Activated T-cell treated with anti-CD3 and anti-CD28 coated beads, Interleukin-2, amount 50 U/mL, for 24 hours (primary cell): ENCODE measurements at regions not wholly inside any gene's neighbourhood (a gene's known extent, or its start where the extent isn't known, plus 50 kb on each side); places are given as distances from the start of the nearest gene placed in this dataset.
"Not testable (repeated sequence)": the region's sequence is repeated elsewhere in the genome, so short reads cannot be mapped to it uniquely, and the experiment has no call there.

ENCODE experiments used
- DNase-seq: peaks from one replicate; pipeline ENCODE4 v3.0.0-alpha.2; 2020
- H3K27ac Mint-ChIP-seq: 2 replicates; pipeline ENCODE4 v1.8.0; 2020; ENCODE audit warnings: mild to moderate bottlenecking, mixed read lengths
- H3K27me3 Mint-ChIP-seq: 2 replicates; pipeline ENCODE4 v1.8.0; 2020; ENCODE audit warnings: mixed read lengths
- H3K36me3 Mint-ChIP-seq: 2 replicates; pipeline ENCODE4 v1.8.0; 2020; ENCODE audit warnings: low read depth, mixed read lengths
- H3K4me1 Mint-ChIP-seq: 2 replicates; pipeline ENCODE4 v1.8.0; 2020; ENCODE audit warnings: low read depth, mixed read lengths
- H3K4me3 Mint-ChIP-seq: 2 replicates; pipeline ENCODE4 v1.8.0; 2020; ENCODE audit warnings: mild to moderate bottlenecking, moderate library complexity, mixed read lengths
- H3K9me3 Mint-ChIP-seq: 2 replicates; pipeline ENCODE4 v1.8.0; 2020; ENCODE audit warnings: mixed read lengths

- H3K4me3 Mint-ChIP-seq, H3K27ac Mint-ChIP-seq, H3K9me3 Mint-ChIP-seq, DNase-seq, H3K4me1 Mint-ChIP-seq, H3K36me3 Mint-ChIP-seq, H3K27me3 Mint-ChIP-seq: not testable (repeated sequence)
Measured at GRCh38 chr7:131158244-131158636, 169.4 kb upstream of the MKLN1 start.

- no peak for DNase-seq
- Mint-ChIP-seq H3K27me3 (no peaks in the 10 kb centered on the region), H3K36me3 (no peaks in the 10 kb centered on the region), H3K4me3 (no peak overlapping the region), H3K27ac (no peak overlapping the region), H3K4me1 (no peaks in the 10 kb centered on the region), H3K9me3 (no peaks in the 10 kb centered on the region)
Measured at GRCh38 chr7:131159961-131160361, 167.7 kb upstream of the MKLN1 start.

DNA sequence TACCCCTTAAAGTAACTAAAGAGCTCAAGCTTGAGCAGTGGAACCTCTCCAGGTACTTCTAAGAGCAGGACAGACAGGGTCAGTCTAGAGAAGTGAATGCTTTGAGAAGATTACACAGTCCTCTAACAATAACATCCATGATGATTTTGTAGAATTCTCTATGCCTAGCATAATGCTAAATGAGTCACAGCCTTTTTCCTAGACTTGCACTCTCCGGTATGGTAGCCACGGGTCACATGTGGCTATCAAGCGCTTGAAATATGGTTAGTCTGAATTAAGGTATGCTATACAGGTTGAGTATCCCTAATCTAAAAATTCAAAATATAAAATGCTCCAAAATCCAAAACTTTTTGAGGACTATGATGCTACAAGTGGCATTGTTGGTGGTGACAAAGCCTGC, 166.6 kb upstream of the MKLN1 start:
- Mint-ChIP-seq H3K4me1 (no peaks in the 10 kb centered on the region), H3K36me3 (no peaks in the 10 kb centered on the region), H3K27me3 (no peaks in the 10 kb centered on the region), H3K27ac (no peak overlapping the region), H3K9me3 (no peaks in the 10 kb centered on the region), H3K4me3 (no peak overlapping the region)
- no peak for DNase-seq

DNA sequence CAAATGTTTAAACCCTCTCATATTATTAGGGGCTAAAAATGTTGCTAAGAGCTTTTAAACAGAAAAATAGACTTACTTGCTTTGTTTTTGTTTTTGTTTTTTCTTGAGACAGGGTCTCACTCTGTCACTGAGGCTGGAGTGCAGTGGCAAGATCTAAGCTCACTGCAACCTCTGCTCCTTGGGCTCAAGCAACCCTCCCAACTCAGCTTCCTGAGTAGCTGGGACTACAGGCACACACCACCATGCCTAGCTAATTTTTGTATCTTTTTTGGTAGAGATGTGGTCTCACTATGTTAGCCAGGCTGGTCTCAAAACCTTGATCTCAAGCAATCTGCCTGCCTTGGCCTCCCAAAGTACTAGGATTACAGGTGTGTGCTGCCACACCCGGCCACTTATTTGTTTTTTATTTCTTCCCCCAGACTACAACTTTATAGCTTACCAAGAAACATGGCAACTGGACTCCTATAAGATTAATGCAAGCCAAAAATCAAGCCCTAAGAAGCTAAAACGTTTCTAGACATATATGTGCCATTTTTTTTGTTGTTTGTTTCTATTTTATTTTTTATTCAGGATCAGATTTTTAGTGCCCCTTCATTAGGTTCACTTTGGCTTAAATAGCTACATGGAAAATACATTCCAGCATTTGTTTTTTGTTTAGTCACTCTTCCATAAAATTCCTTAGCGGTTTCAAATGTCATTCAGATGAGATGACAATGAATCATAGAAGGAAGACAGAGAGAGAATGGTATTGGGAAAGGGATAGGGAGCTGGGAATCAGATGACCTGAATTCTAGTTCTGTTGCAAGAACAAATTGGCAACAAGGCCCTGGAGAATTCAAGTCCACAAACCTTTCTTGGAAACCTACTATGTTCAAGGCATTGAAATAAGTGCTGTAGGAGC, 163.4 kb upstream of the MKLN1 start:
- DNase-seq, result no peak
- H3K27ac Mint-ChIP-seq, result no peak overlapping the region
- H3K27me3 Mint-ChIP-seq, result no peaks in the 10 kb centered on the region
- H3K4me1 Mint-ChIP-seq, result no peaks in the 10 kb centered on the region
- no peaks in the 10 kb centered on the region for H3K36me3 Mint-ChIP-seq
- no peaks in the 10 kb centered on the region for H3K9me3 Mint-ChIP-seq
- H3K4me3 Mint-ChIP-seq, result no peak overlapping the region

GRCh38 chr7:131166066-131166465, 161.6 kb upstream of the MKLN1 start:
- no peak for DNase-seq
- no peak overlapping the region for H3K27ac Mint-ChIP-seq

DNA sequence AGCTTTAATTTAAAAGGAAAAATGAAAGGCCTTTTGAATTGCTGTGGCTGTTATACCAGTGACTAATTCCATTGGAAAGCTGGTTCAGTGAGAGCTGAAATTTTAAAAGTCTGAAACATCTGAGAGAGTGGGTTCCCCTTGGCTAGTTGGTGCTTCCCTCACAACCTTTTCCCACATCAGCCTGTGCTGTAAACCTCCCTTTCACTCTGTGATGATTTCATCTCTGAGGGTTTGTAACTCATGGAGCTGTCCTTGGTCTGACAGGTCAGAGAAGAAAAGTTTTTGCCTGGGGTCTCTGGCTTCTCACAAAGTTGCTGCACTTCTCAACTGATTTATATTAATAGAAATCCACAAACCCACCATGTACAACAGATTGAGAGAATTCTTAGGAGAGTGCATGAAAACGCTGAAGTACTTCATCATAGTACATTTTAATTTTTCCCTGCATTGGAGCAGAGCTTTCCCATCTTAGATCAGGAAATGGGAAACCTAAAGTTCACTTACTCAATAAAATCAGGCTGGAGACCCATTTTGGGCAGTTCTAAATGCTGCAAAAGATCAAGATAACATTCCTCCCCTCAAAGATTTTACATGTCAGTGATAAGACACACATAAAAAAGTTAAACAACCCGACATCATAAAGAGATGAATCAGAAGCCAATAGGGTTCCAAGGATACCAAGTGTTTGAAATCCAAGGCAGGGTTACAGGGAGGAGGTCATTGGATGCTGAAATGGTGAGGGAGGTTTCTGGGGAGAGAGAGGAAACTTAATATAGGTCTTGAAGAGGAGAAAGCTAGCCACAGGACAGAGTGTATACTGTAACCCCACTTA, 157.0 kb upstream of the MKLN1 start:
- Mint-ChIP-seq H3K4me3 (no peak overlapping the region), H3K36me3 (no peaks in the 10 kb centered on the region), H3K9me3 (no peaks in the 10 kb centered on the region), H3K27ac (no peak overlapping the region), H3K27me3 (no peaks in the 10 kb centered on the region), H3K4me1 (no peaks in the 10 kb centered on the region)
- no peak for DNase-seq

More at GRCh38 chr7:131166066-131166465, 161.6 kb upstream of the MKLN1 start:
- Mint-ChIP-seq H3K27me3 (no peaks in the 10 kb centered on the region), H3K4me3 (no peak overlapping the region), H3K4me1 (no peaks in the 10 kb centered on the region), H3K36me3 (no peaks in the 10 kb centered on the region), H3K9me3 (no peaks in the 10 kb centered on the region)

- Mint-ChIP-seq H3K27me3 (no peaks in the 10 kb centered on the region), H3K36me3 (no peaks in the 10 kb centered on the region), H3K4me1 (no peaks in the 10 kb centered on the region), H3K27ac (no peak overlapping the region), H3K9me3 (no peaks in the 10 kb centered on the region), H3K4me3 (no peak overlapping the region)
- DNase-seq, result no peak
Measured at GRCh38 chr7:131173145-131173890, 154.4 kb upstream of the MKLN1 start.

DNA sequence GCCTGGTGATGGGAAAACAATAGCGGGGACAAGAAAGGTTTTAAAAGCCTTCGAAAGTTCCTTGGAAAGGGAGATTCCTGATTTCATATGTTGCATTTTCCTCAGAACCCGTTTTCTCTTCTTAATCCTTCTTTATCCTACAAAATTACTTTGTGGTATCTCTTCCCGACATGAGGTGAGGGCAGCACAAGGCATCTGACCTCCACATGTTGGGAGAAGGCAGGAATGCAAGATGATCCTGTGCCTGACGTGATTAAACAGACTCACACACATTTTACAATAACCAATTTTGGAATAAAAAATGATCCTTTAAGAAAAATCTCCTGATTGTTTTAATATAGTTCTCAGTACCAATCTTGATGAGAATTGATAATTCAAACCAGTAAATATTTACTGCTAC, 153.3 kb upstream of the MKLN1 start:
- no peaks in the 10 kb centered on the region for H3K4me1 Mint-ChIP-seq

GRCh38 chr7:131174855-131175254, 152.8 kb upstream of the MKLN1 start:
- Mint-ChIP-seq H3K9me3 (no peaks in the 10 kb centered on the region), H3K27me3 (no peaks in the 10 kb centered on the region), H3K4me3 (no peak overlapping the region), H3K4me1 (no peaks in the 10 kb centered on the region), H3K36me3 (no peaks in the 10 kb centered on the region), H3K27ac (no peak overlapping the region)
- DNase-seq, result no peak

More for the DNA sequence above, 153.3 kb upstream of the MKLN1 start:
- H3K36me3 Mint-ChIP-seq, result no peaks in the 10 kb centered on the region
- H3K27ac Mint-ChIP-seq, result no peak overlapping the region
- no peaks in the 10 kb centered on the region for H3K27me3 Mint-ChIP-seq
- no peak for DNase-seq
- H3K9me3 Mint-ChIP-seq, result no peaks in the 10 kb centered on the region
- H3K4me3 Mint-ChIP-seq, result no peak overlapping the region

DNA sequence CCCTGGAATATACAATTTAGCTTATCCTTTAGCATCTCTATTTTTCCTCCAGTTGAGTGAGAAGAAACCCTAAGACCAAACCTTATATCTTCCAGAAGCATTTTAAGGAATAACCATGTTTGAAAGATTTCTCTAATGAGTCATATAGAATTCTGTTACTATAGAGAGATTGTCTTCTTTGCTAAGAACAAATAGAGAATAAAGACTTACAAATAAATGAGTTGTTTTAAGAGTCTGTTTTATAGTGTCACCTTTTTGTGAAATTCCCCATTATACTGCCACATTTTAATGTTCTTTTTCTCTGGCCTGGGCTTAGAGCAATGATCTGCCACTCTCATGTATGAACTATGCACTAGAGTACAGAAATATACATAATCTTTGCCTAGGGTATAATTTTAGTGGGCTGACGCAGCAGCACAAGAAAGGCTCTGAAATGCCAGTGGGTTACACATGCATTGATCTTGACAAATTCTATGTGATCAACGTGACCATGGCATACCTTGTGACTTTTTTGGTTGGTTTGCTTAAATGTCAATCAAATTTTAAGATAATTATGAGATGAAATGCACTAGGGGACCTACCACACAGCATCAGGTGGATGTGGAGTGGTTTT, 145.1 kb upstream of the MKLN1 start:
- Mint-ChIP-seq H3K9me3 (no peaks in the 10 kb centered on the region), H3K36me3 (no peaks in the 10 kb centered on the region), H3K27ac (no peak overlapping the region), H3K4me1 (peaks cover 40% of the 10 kb centered on the region), H3K4me3 (no peak overlapping the region), H3K27me3 (no peaks in the 10 kb centered on the region)
- DNase-seq, result no peak

- H3K27me3 Mint-ChIP-seq, result no peaks in the 10 kb centered on the region
- no peak overlapping the region for H3K4me3 Mint-ChIP-seq
- peaks cover under 1% of the 10 kb centered on the region for H3K9me3 Mint-ChIP-seq
- H3K4me1 Mint-ChIP-seq, result peaks cover 44% of the 10 kb centered on the region
- peaks cover under 1% of the 10 kb centered on the region for H3K36me3 Mint-ChIP-seq
- peak overlapping the region; percentile 3 for H3K27ac Mint-ChIP-seq
- no peak for DNase-seq
Measured at GRCh38 chr7:131183072-131183471, 144.6 kb upstream of the MKLN1 start.

DNA sequence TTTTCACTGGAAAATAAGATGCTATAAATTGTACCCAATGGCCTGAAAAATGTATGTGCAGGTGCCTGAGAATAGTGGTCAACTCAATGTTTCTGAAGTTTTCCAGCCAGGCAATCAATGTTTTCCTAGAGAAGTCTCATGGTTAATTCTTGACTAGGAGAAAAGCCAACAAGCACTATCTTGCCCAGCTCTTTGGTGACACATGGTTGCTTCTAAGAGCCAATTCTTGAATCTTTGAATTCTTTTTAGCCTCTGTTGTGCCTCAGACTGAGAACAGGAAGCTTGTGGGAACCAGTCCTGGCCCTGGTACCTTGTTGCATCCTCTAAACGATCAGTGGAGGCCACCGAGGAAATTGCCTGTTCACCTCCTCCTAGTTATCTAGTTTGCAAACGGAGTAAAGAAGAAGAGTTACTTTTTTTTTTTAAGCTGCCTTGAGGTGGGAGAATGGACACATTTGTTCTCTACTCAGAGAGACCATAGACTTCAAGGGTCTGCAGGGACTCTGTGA, 144.0 kb upstream of the MKLN1 start:
- H3K27ac Mint-ChIP-seq, result peak overlapping the region; percentile 45
- peaks cover 3% of the 10 kb centered on the region for H3K9me3 Mint-ChIP-seq
- H3K27me3 Mint-ChIP-seq, result no peaks in the 10 kb centered on the region
- H3K4me3 Mint-ChIP-seq, result peak overlapping the region; percentile 16
- H3K4me1 Mint-ChIP-seq, result peaks cover 50% of the 10 kb centered on the region
- no peak for DNase-seq
- H3K36me3 Mint-ChIP-seq, result peaks cover 2% of the 10 kb centered on the region

GRCh38 chr7:131186816-131187215, 140.9 kb upstream of the MKLN1 start:
- Mint-ChIP-seq H3K4me1 (peaks cover 79% of the 10 kb centered on the region), H3K36me3 (peaks cover 2% of the 10 kb centered on the region), H3K27me3 (no peaks in the 10 kb centered on the region), H3K9me3 (peaks cover 3% of the 10 kb centered on the region), H3K27ac (no peak overlapping the region), H3K4me3 (no peak overlapping the region)
- no peak for DNase-seq
